ENCODE measurements at regions not wholly inside any gene's neighbourhood (a gene's known extent, or its start where the extent isn't known, plus 50 kb on each side); places are given as distances from the start of the nearest gene placed in this dataset.

DNA sequence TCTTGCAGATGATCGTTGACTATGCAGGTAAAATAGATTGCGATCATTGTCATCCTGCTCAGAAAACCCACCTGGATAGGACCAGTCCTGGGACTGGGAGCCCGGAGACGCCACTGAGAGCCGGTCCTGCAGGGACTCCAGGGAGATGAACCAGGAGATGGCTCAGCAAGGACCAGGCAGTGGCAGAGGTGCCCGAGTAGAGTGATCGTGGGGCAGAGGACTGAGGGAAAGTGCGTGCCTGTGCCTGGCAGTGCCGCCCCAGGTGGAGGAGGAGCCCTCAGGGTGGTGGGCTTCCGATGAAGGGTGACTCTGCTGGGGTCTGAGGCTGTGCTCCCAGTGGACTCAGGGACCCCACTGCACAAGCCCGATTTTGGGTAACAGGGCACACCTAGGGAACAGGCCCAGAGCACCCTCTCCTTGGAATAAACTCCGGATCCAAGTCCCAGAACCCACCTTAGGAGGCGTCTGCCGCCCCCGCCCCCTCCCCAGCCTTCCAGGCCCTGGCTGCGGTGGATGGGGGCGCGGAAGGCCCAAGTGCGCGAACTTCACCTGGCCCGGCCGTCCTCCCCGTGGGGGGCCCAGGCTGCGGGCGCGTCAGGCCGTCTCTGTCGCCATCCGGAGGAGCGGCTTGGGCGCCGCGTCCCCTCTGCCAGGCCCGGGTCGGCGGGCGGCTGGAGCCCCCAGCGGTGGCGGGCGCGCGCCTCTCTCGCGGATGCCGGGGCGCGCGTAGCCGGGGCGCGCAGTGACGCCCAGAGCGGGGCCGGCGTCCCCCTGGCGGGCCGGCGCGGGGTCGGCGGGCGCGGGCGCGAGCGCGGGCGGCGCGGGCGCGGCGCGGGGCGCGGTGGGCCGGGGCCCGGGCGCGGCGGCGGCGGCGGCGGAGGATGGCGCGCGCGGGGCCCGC lies 1338.8 kb downstream of the BRD1 start:
- Histone ChIP-seq H3K4me2 (replicated peaks; ENCODE audit: low read depth, low read length, poor library complexity, severe bottlenecking) (no peak overlapping the region), H3K27me3 (replicated peaks in 1 of 4; ENCODE audit: control extremely low read depth in 1 of 4, control insufficient read depth in 3 of 4, insufficient read depth in 4 of 4, low read length in 3 of 4) (peaks cover 0 to 39% (median 25%) of the 10 kb centered on the region in 4 experiments), H3K9ac (ENCODE audit: low read length) (no peak overlapping the region), H4K20me1 (ENCODE audit: control insufficient read depth, insufficient read depth, low read length, poor library complexity, severe bottlenecking) (no peaks in the 10 kb centered on the region), H2AFZ (ENCODE audit: insufficient read depth, low read depth, low read length, poor library complexity, severe bottlenecking) (no peak overlapping the region), H3K79me2 (ENCODE audit: control insufficient read depth, insufficient read depth, low read length) (no peaks in the 10 kb centered on the region), H3K9me3 (ENCODE audit: control extremely low read depth in 1 of 3, control insufficient read depth in 2 of 3, insufficient read depth in 1 of 3, low read length in 2 of 3) (peaks cover 0 to 17% (median 0%) of the 10 kb centered on the region in 3 donors), H3K4me3 (ENCODE audit: control extremely low read depth in 1 of 5, extremely low read depth in 1 of 5, insufficient read depth in 1 of 5, low read depth in 2 of 5, low read length in 4 of 5) (no peak overlapping the region), H3K36me3 (replicated peaks in 1 of 2; ENCODE audit: control extremely low read depth in 1 of 2, control insufficient read depth in 1 of 2, extremely low read depth in 1 of 2, insufficient read depth in 2 of 2, low read length in 1 of 2) (no peaks in the 10 kb centered on the region), H3K4me1 (ENCODE audit: control insufficient read depth in 2 of 2, insufficient read depth in 2 of 2, low read length in 2 of 2) (peaks cover 8 to 23% of the 10 kb centered on the region in 2 donors), H3K27ac (ENCODE audit: low read length in 2 of 2) (no peak overlapping the region)
- DNase-seq (no peak), ATAC-seq (ENCODE audit: low read depth) (no peak)
- H3K4me1 Mint-ChIP-seq = peaks cover 14% of the 10 kb centered on the region
- intact Hi-C loops (cut with micrococcal nuclease) = no loop called here
- ChIA-PET POLR2A (no interaction called here), CTCF (no interaction called here)
- 13% methylated on average over 90 of the region's 90 CpGs for WGBS (ENCODE audit: insufficient coverage)
- peaks cover 55% of the 10 kb centered on the region for H3K27me3 Mint-ChIP-seq
- TF ChIP-seq EZH2 (IDR thresholded peaks at IDR 0.05; ENCODE audit: borderline replicate concordance, insufficient read depth, low read depth, low read length, poor library complexity, severe bottlenecking) = no peak
- TF ChIP-seq, protein P1, sequence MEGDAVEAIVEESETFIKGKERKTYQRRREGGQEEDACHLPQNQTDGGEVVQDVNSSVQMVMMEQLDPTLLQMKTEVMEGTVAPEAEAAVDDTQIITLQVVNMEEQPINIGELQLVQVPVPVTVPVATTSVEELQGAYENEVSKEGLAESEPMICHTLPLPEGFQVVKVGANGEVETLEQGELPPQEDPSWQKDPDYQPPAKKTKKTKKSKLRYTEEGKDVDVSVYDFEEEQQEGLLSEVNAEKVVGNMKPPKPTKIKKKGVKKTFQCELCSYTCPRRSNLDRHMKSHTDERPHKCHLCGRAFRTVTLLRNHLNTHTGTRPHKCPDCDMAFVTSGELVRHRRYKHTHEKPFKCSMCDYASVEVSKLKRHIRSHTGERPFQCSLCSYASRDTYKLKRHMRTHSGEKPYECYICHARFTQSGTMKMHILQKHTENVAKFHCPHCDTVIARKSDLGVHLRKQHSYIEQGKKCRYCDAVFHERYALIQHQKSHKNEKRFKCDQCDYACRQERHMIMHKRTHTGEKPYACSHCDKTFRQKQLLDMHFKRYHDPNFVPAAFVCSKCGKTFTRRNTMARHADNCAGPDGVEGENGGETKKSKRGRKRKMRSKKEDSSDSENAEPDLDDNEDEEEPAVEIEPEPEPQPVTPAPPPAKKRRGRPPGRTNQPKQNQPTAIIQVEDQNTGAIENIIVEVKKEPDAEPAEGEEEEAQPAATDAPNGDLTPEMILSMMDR (IDR thresholded peaks at IDR 0.05) = no peak
- peak overlapping the region; percentile 29 for H3K4me3 Mint-ChIP-seq
- H3K27ac Mint-ChIP-seq = no peak overlapping the region
- H3K9me3 Mint-ChIP-seq (ENCODE audit: insufficient read depth) = no peaks in the 10 kb centered on the region

DNA sequence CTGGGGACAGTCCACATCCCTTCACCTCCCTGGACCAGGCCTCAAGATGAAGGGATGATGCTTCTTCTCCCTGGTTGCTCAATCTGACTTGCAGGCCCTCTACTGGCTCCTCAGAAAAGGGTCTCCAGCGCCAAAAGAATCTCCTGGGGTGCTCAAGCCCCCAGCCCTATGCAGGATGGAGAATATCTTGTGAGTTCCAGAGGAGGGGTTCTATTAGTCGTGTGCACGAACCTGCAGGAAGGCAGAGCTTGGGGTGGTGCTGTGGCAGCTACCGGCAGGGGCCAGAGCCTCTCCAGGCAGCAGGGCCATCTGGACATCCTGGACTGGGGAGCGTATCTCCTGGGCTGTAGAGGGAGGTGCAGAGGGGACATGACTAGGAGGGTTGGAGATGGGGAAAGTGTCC lies 1339.5 kb downstream of the BRD1 start:
- intact Hi-C loops (cut with micrococcal nuclease) = no loop called here
- Histone ChIP-seq H3K4me3 (ENCODE audit: control extremely low read depth in 1 of 5, extremely low read depth in 1 of 5, insufficient read depth in 1 of 5, low read depth in 2 of 5, low read length in 4 of 5) (no peak overlapping the region), H3K27me3 (replicated peaks in 1 of 4; ENCODE audit: control extremely low read depth in 1 of 4, control insufficient read depth in 3 of 4, insufficient read depth in 4 of 4, low read length in 3 of 4) (peaks cover 0 to 38% (median 24%) of the 10 kb centered on the region in 4 experiments), H3K9ac (ENCODE audit: low read length) (no peak overlapping the region), H3K36me3 (replicated peaks in 1 of 2; ENCODE audit: control extremely low read depth in 1 of 2, control insufficient read depth in 1 of 2, extremely low read depth in 1 of 2, insufficient read depth in 2 of 2, low read length in 1 of 2) (no peaks in the 10 kb centered on the region), H3K9me3 (ENCODE audit: control extremely low read depth in 1 of 3, control insufficient read depth in 2 of 3, insufficient read depth in 1 of 3, low read length in 2 of 3) (peaks cover 0 to 17% (median 0%) of the 10 kb centered on the region in 3 donors), H4K20me1 (ENCODE audit: control insufficient read depth, insufficient read depth, low read length, poor library complexity, severe bottlenecking) (no peaks in the 10 kb centered on the region), H2AFZ (ENCODE audit: insufficient read depth, low read depth, low read length, poor library complexity, severe bottlenecking) (no peak overlapping the region), H3K79me2 (ENCODE audit: control insufficient read depth, insufficient read depth, low read length) (no peaks in the 10 kb centered on the region), H3K4me1 (ENCODE audit: control insufficient read depth in 2 of 2, insufficient read depth in 2 of 2, low read length in 2 of 2) (peaks cover 8 to 23% of the 10 kb centered on the region in 2 donors), H3K4me2 (replicated peaks; ENCODE audit: low read depth, low read length, poor library complexity, severe bottlenecking) (no peak overlapping the region), H3K27ac (ENCODE audit: low read length in 2 of 2) (no peak overlapping the region)
- H3K27me3 Mint-ChIP-seq = peaks cover 54% of the 10 kb centered on the region
- no peak overlapping the region for H3K27ac Mint-ChIP-seq
- POLR2A ChIA-PET = no interaction called here
- 50% methylated on average over 4 of the region's 5 CpGs for WGBS (ENCODE audit: insufficient coverage)
- ATAC-seq (ENCODE audit: low read depth) (no peak), DNase-seq (no peak)
- H3K9me3 Mint-ChIP-seq (ENCODE audit: insufficient read depth) = no peaks in the 10 kb centered on the region
- CTCF ChIA-PET = no interaction called here
- peaks cover 14% of the 10 kb centered on the region for H3K4me1 Mint-ChIP-seq
- TF ChIP-seq EZH2 (IDR thresholded peaks at IDR 0.05; ENCODE audit: borderline replicate concordance, insufficient read depth, low read depth, low read length, poor library complexity, severe bottlenecking) = no peak
- TF ChIP-seq, protein P1 (IDR thresholded peaks at IDR 0.05) = no peak
- H3K4me3 Mint-ChIP-seq = no peak overlapping the region
